PC-3 (cell line): ENCODE measurements at regions not wholly inside any gene's neighbourhood (a gene's known extent, or its start where the extent isn't known, plus 50 kb on each side); places are given as distances from the start of the nearest gene placed in this dataset.

Experiments
- ATAC-seq: fragments of 200-7000 bp; cut with Tn5 transposase; 2 replicates; pipeline ENCODE4 v1.9.1; 2020; ENCODE audit warnings: mild to moderate bottlenecking, moderate library complexity
- BruUV-seq: library from RNA; stranded (reverse); fragments of 400-500 nt; replicated peaks from 2 replicates; lab custom pipeline; 2021; lab: Mats Ljungman, UMichigan
- CTCF ChIA-PET: fragments of 300-600 bp; sonication (Branson Sonifier 250); formaldehyde crosslinking; loops from one replicate; lab custom pipeline; 2022; ENCODE audit warnings: antibody characterized with exemption; lab: Charles Lee
- POLR2A ChIA-PET: fragments of 300-600 bp; sonication (Branson Sonifier 250); formaldehyde crosslinking; loops from one replicate; lab custom pipeline; 2022; ENCODE audit warnings: antibody characterized with exemption; ENCODE audit not compliant: unreplicated experiment; lab: Charles Lee
- DNase-seq: peaks from one replicate; pipeline ENCODE4 v3.0.0-alpha.2; 2015
- H2AFZ ChIP-seq: fragments of 300-600 bp; sonication (generic); 2 replicates; pipeline ENCODE4 v1.6.0; 2016; ENCODE audit warnings: antibody characterized with exemption, low read length
- H3F3A ChIP-seq: fragments of 300-600 bp; sonication (generic); one replicate; pipeline ENCODE4 v1.6.0; 2017; ENCODE audit warnings: antibody characterized with exemption, low read length, control low read depth, mild to moderate bottlenecking; ENCODE audit not compliant: unreplicated experiment
- H3K27ac ChIP-seq: fragments of 300-600 bp; sonication (generic); 2 replicates; pipeline ENCODE4 v1.5.1; 2016; ENCODE audit warnings: mild to moderate bottlenecking, low read length
- H3K27me3 ChIP-seq: fragments of 300-600 bp; sonication (generic); 2 replicates; pipeline ENCODE4 v1.6.1; 2016; ENCODE audit warnings: low read length, mixed read lengths
- H3K36me3 ChIP-seq: fragments of 300-600 bp; sonication (generic); 2 replicates; pipeline ENCODE4 v1.6.1; 2016; ENCODE audit warnings: low read depth, mixed run types, low read length, mixed read lengths
- H3K4me1 ChIP-seq: fragments of 300-600 bp; sonication (generic); 2 replicates; pipeline ENCODE4 v1.5.1; 2016; ENCODE audit warnings: low read length; ENCODE audit not compliant: insufficient read depth
- H3K4me2 ChIP-seq: fragments of 300-600 bp; sonication (generic); 2 replicates; pipeline ENCODE4 v1.6.0; 2016; ENCODE audit warnings: low read length
- H3K4me3 ChIP-seq: fragments of 300-600 bp; sonication (generic); 2 replicates; pipeline ENCODE4 v1.5.1; 2016; ENCODE audit warnings: mild to moderate bottlenecking, low read length, mixed read lengths
- H3K79me2 ChIP-seq: fragments of 300-600 bp; sonication (generic); 2 replicates; pipeline ENCODE4 v1.6.1; 2017; ENCODE audit warnings: low read length, mixed read lengths
- H3K9ac ChIP-seq: fragments of 300-600 bp; sonication (generic); 2 replicates; pipeline ENCODE4 v1.6.0; 2016; ENCODE audit warnings: mild to moderate bottlenecking, low read length
- H3K9me2 ChIP-seq: fragments of 300-600 bp; sonication (generic); replicated peaks from 2 replicates; pipeline ENCODE4 v1.6.1; 2016; ENCODE audit warnings: mixed run types, low read length, mixed read lengths
- H3K9me3 ChIP-seq: fragments of 300-600 bp; sonication (generic); 2 replicates; pipeline ENCODE4 v1.6.1; 2016; ENCODE audit warnings: low read length, mixed read lengths
- H4K20me1 ChIP-seq: fragments of 300-600 bp; sonication (generic); 2 replicates; pipeline ENCODE4 v1.6.1; 2016; ENCODE audit warnings: low read length, mixed read lengths
- EZH2 ChIP-seq: fragments of 300-600 bp; sonication (generic); IDR thresholded peaks from one replicate; pipeline ENCODE4 v1.6.1; 2017; ENCODE audit warnings: antibody characterized with exemption, mild to moderate bottlenecking, low read length; ENCODE audit not compliant: unreplicated experiment
- EZH2phosphoT487 ChIP-seq: fragments of 300-600 bp; sonication (generic); IDR thresholded peaks from 2 replicates; pipeline ENCODE4 v1.6.1; 2018; ENCODE audit warnings: mild to moderate bottlenecking, antibody characterized with exemption, low read length, borderline replicate concordance
- intact Hi-C: fragments of 100-400 bp; cut with micrococcal nuclease; formaldehyde crosslinking; loops from 2 replicates; pipeline ENCODE4 v1.9.0; 2023
- TF ChIP-seq, protein P1 (sequence below): fragments of 300-600 bp; sonication (generic); conservative IDR thresholded peaks from 2 replicates; pipeline ENCODE4 v1.5.1; 2017; ENCODE audit warnings: antibody characterized with exemption, low read depth, mild to moderate bottlenecking, low read length

GRCh38 chr2:222792001-222792611, 68.7 kb upstream of the ACSL3 start:
- intact Hi-C loops = no loop called here
- Histone ChIP-seq H2AFZ (no peak overlapping the region), H3K9me2 (no peaks in the 10 kb centered on the region), H3F3A (peaks cover 6% of the 10 kb centered on the region), H3K27me3 (no peaks in the 10 kb centered on the region), H3K27ac (no peak overlapping the region), H3K9ac (no peak overlapping the region), H3K36me3 (no peaks in the 10 kb centered on the region), H3K4me1 (peaks cover 38% of the 10 kb centered on the region), H3K4me2 (no peak overlapping the region), H3K79me2 (no peaks in the 10 kb centered on the region), H4K20me1 (no peaks in the 10 kb centered on the region), H3K4me3 (no peak overlapping the region), H3K9me3 (no peaks in the 10 kb centered on the region)
- TF ChIP-seq EZH2phosphoT487 (no peak), EZH2 (no peak)
- TF ChIP-seq, protein P1, sequence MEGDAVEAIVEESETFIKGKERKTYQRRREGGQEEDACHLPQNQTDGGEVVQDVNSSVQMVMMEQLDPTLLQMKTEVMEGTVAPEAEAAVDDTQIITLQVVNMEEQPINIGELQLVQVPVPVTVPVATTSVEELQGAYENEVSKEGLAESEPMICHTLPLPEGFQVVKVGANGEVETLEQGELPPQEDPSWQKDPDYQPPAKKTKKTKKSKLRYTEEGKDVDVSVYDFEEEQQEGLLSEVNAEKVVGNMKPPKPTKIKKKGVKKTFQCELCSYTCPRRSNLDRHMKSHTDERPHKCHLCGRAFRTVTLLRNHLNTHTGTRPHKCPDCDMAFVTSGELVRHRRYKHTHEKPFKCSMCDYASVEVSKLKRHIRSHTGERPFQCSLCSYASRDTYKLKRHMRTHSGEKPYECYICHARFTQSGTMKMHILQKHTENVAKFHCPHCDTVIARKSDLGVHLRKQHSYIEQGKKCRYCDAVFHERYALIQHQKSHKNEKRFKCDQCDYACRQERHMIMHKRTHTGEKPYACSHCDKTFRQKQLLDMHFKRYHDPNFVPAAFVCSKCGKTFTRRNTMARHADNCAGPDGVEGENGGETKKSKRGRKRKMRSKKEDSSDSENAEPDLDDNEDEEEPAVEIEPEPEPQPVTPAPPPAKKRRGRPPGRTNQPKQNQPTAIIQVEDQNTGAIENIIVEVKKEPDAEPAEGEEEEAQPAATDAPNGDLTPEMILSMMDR = no peak
- ChIA-PET POLR2A (no interaction called here), CTCF (no interaction called here)
- BruUV-seq = no TSS peak
- ATAC-seq (no peak), DNase-seq (no peak)

GRCh38 chr2:222794585-222795449, 66.0 kb upstream of the ACSL3 start:
- BruUV-seq = no TSS peak
- Histone ChIP-seq H3K4me2 (no peak overlapping the region), H3K79me2 (no peaks in the 10 kb centered on the region), H3F3A (peaks cover 11% of the 10 kb centered on the region), H3K27me3 (no peaks in the 10 kb centered on the region), H3K9me2 (no peaks in the 10 kb centered on the region), H4K20me1 (no peaks in the 10 kb centered on the region), H3K4me1 (peaks cover 26% of the 10 kb centered on the region), H2AFZ (no peak overlapping the region), H3K9ac (no peak overlapping the region), H3K9me3 (no peaks in the 10 kb centered on the region), H3K4me3 (no peak overlapping the region), H3K36me3 (no peaks in the 10 kb centered on the region), H3K27ac (0 out of 2 replicates have a peak overlapping the region, but pooled peaks have one; percentile 93)
- no peak for TF ChIP-seq EZH2
- TF ChIP-seq, protein P1 = no peak
- no peak for TF ChIP-seq EZH2phosphoT487
- intact Hi-C loops = loop anchor here (5.0 kb wide), 2 partner anchors 87 to 103 kb away; no protein-coding TSS in a partner anchor
- ChIA-PET CTCF (no interaction called here), POLR2A (no interaction called here)
- ATAC-seq = no peak
- no peak for DNase-seq
